ENCODE measurements at regions not wholly inside any gene's neighbourhood (a gene's known extent, or its start where the extent isn't known, plus 50 kb on each side); places are given as distances from the start of the nearest gene placed in this dataset.

DNA sequence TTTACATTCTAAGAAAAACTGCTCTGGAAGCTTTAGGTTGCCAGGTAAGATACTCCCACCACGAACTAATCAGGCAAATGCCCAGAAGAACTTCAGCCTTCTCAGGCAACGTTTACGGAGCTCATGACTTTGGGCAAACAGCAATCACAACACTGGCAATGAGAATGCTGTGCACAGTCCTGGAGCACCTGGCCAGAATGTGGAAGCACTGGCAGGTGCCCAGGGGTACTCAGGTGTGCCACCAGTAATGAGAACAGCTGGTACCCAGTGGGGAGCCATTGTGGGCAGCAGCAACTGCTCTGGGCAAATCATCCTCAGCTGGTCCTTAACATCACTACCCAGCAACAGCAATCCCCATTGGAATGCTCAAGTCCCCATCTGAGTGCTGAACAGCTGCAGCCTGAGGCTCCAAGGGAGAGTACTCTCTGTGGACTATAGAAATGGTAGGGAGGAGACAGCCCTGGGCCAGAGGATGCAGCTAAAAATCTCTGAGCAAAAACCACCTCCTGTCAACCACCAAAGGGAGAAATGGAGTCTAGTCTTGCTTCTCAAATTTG lies 210.0 kb downstream of the FOXO1 start:
- Histone ChIP-seq H3K4me3 (ENCODE audit: severe bottlenecking) (no peak overlapping the region), H3K27me3 (ENCODE audit: insufficient read depth, poor library complexity, severe bottlenecking) (no peaks in the 10 kb centered on the region), H3K4me1 (ENCODE audit: insufficient read depth, poor library complexity, severe bottlenecking) (peaks cover 24% of the 10 kb centered on the region), H3K36me3 (ENCODE audit: low read depth) (peaks cover 3% of the 10 kb centered on the region; the same call in 1 of the 2 replicates), H3K27ac (ENCODE audit: poor library complexity, severe bottlenecking) (no peak overlapping the region), H3K9me3 (ENCODE audit: severe bottlenecking) (no peaks in the 10 kb centered on the region)
- no peak for DNase-seq (ENCODE audit: low spot score)
- ATAC-seq (ENCODE audit: low read depth) = no peak
- TF ChIP-seq, protein P1, sequence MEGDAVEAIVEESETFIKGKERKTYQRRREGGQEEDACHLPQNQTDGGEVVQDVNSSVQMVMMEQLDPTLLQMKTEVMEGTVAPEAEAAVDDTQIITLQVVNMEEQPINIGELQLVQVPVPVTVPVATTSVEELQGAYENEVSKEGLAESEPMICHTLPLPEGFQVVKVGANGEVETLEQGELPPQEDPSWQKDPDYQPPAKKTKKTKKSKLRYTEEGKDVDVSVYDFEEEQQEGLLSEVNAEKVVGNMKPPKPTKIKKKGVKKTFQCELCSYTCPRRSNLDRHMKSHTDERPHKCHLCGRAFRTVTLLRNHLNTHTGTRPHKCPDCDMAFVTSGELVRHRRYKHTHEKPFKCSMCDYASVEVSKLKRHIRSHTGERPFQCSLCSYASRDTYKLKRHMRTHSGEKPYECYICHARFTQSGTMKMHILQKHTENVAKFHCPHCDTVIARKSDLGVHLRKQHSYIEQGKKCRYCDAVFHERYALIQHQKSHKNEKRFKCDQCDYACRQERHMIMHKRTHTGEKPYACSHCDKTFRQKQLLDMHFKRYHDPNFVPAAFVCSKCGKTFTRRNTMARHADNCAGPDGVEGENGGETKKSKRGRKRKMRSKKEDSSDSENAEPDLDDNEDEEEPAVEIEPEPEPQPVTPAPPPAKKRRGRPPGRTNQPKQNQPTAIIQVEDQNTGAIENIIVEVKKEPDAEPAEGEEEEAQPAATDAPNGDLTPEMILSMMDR (IDR thresholded peaks at IDR 0.05; ENCODE audit: poor library complexity, severe bottlenecking) = no peak

DNA sequence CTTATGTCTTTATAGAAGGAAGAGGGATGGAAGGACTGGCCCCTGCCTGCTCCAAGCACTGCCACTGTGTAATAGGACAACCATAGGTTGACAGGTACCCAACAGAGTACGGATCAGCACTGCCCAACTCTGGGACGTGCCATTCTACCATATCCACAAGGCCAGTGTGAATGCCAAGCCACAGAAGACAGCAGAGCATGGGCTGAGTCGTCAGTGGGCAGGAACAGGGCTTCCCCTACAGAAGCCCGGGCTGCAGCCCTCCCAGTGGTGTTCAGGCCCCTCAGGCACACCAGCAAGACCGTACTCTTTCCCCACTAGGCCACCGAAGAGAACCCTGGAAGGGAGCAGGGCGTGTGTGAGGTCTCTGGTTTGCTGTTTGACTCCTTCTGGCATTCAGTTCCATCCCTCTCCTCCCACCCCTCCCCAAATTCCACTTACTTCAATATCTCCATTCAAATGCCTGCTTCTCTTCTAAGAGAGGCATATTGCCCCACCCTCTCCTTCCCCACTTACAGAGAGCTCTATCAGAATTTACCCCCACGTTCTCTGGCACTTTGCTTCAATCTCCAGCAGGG lies 209.4 kb downstream of the FOXO1 start:
- ATAC-seq (ENCODE audit: low read depth) (no peak), DNase-seq (ENCODE audit: low spot score) (no peak)
- Histone ChIP-seq H3K27ac (ENCODE audit: poor library complexity, severe bottlenecking) (no peak overlapping the region), H3K4me1 (ENCODE audit: insufficient read depth, poor library complexity, severe bottlenecking) (peaks cover 20% of the 10 kb centered on the region), H3K9me3 (ENCODE audit: severe bottlenecking) (no peaks in the 10 kb centered on the region), H3K27me3 (ENCODE audit: insufficient read depth, poor library complexity, severe bottlenecking) (no peaks in the 10 kb centered on the region), H3K4me3 (ENCODE audit: severe bottlenecking) (no peak overlapping the region), H3K36me3 (ENCODE audit: low read depth) (peaks cover 3% of the 10 kb centered on the region; the same call in 1 of the 2 replicates)
- TF ChIP-seq, protein P1 (IDR thresholded peaks at IDR 0.05; ENCODE audit: poor library complexity, severe bottlenecking) = no peak

DNA sequence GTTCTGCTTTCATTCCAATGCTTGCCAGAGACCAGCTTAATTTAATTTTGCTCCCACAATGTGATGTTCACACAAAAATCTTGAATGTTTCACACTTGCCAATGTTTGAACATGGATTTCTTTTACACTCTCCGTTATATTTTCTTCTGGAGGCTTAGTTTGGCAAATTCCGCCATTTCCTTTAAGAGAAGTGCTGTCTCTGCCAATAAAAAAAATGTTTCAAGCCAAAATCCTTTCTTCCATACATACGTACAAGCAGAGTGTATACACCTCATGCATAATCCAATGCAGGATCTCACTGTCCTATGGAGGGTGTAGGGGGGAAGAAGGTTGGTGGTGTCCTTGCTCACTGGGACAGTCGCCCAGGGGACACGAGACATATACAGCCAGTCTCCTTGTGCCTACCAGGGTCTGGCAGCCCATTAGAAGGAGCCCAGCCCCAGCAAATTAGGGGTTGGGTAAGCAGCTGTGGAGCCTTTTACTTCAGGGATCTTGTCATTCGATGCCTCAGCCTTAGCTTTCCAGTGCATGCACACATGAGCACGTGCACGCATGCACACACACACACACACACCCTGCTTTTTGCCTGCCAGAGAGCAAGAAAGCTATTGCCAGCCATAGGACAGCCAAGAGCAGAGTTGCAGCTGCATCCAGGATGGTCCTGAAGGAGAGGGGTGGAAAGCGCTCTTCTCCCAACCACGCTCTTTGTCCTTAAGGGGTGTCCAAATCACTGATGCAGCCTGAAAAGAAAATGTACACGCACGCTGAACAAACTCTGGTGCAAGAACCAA lies 208.3 kb downstream of the FOXO1 start:
- Histone ChIP-seq H3K27me3 (ENCODE audit: insufficient read depth, poor library complexity, severe bottlenecking) (no peaks in the 10 kb centered on the region), H3K4me1 (ENCODE audit: insufficient read depth, poor library complexity, severe bottlenecking) (peaks cover 9% of the 10 kb centered on the region), H3K9me3 (ENCODE audit: severe bottlenecking) (no peaks in the 10 kb centered on the region), H3K36me3 (ENCODE audit: low read depth) (peaks cover 3% of the 10 kb centered on the region; the same call in 1 of the 2 replicates), H3K4me3 (ENCODE audit: severe bottlenecking) (no peak overlapping the region), H3K27ac (ENCODE audit: poor library complexity, severe bottlenecking) (no peak overlapping the region)
- TF ChIP-seq, protein P1 (IDR thresholded peaks at IDR 0.05; ENCODE audit: poor library complexity, severe bottlenecking) = no peak
- ATAC-seq (ENCODE audit: low read depth) = no peak
- DNase-seq (ENCODE audit: low spot score) = no peak

DNA sequence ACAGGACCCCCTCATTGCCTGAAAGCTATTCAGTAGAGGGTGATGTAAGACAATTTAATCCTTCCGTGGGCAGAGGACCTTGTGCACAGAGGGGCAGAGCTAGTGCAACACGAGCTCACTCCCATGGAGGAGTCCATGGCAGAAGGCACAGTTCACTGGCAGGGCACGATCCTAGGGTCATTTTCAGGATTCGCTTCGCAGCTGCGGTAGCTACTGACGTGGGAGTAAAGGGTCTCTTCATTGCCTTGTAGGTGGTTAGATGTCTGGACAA lies 207.8 kb downstream of the FOXO1 start:
- Histone ChIP-seq H3K4me1 (ENCODE audit: insufficient read depth, poor library complexity, severe bottlenecking) (peaks cover 4% of the 10 kb centered on the region), H3K27ac (ENCODE audit: poor library complexity, severe bottlenecking) (no peak overlapping the region), H3K9me3 (ENCODE audit: severe bottlenecking) (no peaks in the 10 kb centered on the region), H3K27me3 (ENCODE audit: insufficient read depth, poor library complexity, severe bottlenecking) (no peaks in the 10 kb centered on the region), H3K36me3 (ENCODE audit: low read depth) (peaks cover 3% of the 10 kb centered on the region; the same call in 1 of the 2 replicates), H3K4me3 (ENCODE audit: severe bottlenecking) (no peak overlapping the region)
- ATAC-seq (ENCODE audit: low read depth) (no peak), DNase-seq (ENCODE audit: low spot score) (no peak)
- TF ChIP-seq, protein P1 (IDR thresholded peaks at IDR 0.05; ENCODE audit: poor library complexity, severe bottlenecking) = no peak

DNA sequence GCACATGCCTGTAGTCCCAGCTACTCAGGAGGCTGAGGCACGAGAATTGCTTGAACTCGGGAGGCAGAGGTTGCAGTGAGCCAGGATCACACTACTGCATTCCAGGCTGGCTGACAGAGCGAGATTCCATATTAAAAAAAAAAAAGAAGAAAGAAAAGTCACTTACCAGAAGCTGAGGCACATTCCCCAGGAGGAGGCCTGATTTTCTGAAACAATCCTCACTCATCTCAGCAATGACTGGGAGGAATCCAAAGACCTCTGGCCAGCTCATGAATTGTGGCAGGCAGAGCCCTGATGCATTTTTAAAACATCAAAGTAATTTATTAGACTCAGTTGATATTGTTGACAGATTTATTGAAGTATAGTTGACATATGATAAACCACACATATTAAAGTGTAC lies 206.3 kb downstream of the FOXO1 start:
- H3K9me3 ChIP-seq (ENCODE audit: severe bottlenecking) = no peaks in the 10 kb centered on the region
- H3K36me3 ChIP-seq (ENCODE audit: low read depth) = no peaks in the 10 kb centered on the region; the same call in 1 of the 2 replicates
- no peaks in the 10 kb centered on the region for H3K27me3 ChIP-seq (ENCODE audit: insufficient read depth, poor library complexity, severe bottlenecking)
- ATAC-seq (ENCODE audit: low read depth) (no peak), DNase-seq (ENCODE audit: low spot score) (no peak)
- H3K27ac ChIP-seq (ENCODE audit: poor library complexity, severe bottlenecking) = no peak overlapping the region
- TF ChIP-seq, protein P1 (IDR thresholded peaks at IDR 0.05; ENCODE audit: poor library complexity, severe bottlenecking) = no peak
- peaks cover 4% of the 10 kb centered on the region for H3K4me1 ChIP-seq (ENCODE audit: insufficient read depth, poor library complexity, severe bottlenecking)
- H3K4me3 ChIP-seq (ENCODE audit: severe bottlenecking) = no peak overlapping the region

All from RWPE2 (cell line).